Neural cell (in vitro differentiated cells): ENCODE measurements at regions not wholly inside any gene's neighbourhood (a gene's known extent, or its start where the extent isn't known, plus 50 kb on each side); places are given as distances from the start of the nearest gene placed in this dataset.

Experiments
- H2AFZ ChIP-seq: fragments of 200-600, 300-800 bp; sonication (generic), shearing (Covaris generic); 2 replicates; pipeline ENCODE4 v1.6.0; 2014; ENCODE audit warnings: low read depth, mild to moderate bottlenecking, antibody characterized with exemption, low read length, moderate library complexity
- H3F3A ChIP-seq: fragments of 200-600 bp; shearing (Covaris generic); 2 replicates; pipeline ENCODE4 v1.6.1; 2016; ENCODE audit warnings: mild to moderate bottlenecking, moderate library complexity, mixed read lengths, antibody characterized with exemption, low read length; ENCODE audit not compliant: insufficient read depth, poor library complexity, severe bottlenecking
- H3K27ac ChIP-seq: fragments of 200-600, 300-800 bp; sonication (generic), shearing (Covaris generic); 2 replicates; pipeline ENCODE4 v1.5.1; 2014; ENCODE audit warnings: mild to moderate bottlenecking, low read length, moderate library complexity
- H3K27me3 ChIP-seq: fragments of 300-800, 200-600 bp; sonication (generic), shearing (Covaris generic); 2 replicates; pipeline ENCODE4 v1.6.0; 2014; ENCODE audit warnings: mild to moderate bottlenecking, low read depth, low read length, moderate library complexity; ENCODE audit not compliant: insufficient read depth
- H3K36me3 ChIP-seq: fragments of 300-800, 200-600 bp; sonication (generic), shearing (Covaris generic); 2 replicates; pipeline ENCODE4 v1.5.1; 2014; ENCODE audit warnings: mild to moderate bottlenecking, antibody characterized with exemption, low read length, moderate library complexity; ENCODE audit not compliant: insufficient read depth
- H3K4me2 ChIP-seq: fragments of 300-800, 200-600 bp; sonication (generic), shearing (Covaris generic); 2 replicates; pipeline ENCODE4 v1.6.0; 2014; ENCODE audit warnings: mild to moderate bottlenecking, low read length
- H3K4me3 ChIP-seq: fragments of 300-800, 200-600 bp; sonication (generic), shearing (Covaris generic); 2 replicates; pipeline ENCODE4 v1.5.1; 2014; ENCODE audit warnings: mild to moderate bottlenecking, low read length, moderate library complexity
- H3K79me2 ChIP-seq: fragments of 200-600 bp; shearing (Covaris generic); replicated peaks from 2 replicates; pipeline ENCODE4 v1.6.0; 2014; ENCODE audit warnings: mild to moderate bottlenecking, low read length, moderate library complexity; ENCODE audit not compliant: insufficient read depth
- H3K9ac ChIP-seq: fragments of 300-800, 200-600 bp; sonication (generic), shearing (Covaris generic); 2 replicates; pipeline ENCODE4 v1.6.1; 2016; ENCODE audit warnings: mild to moderate bottlenecking, low read length, mixed read lengths
- H3K9me2 ChIP-seq: fragments of 200-600 bp; shearing (Covaris generic); 2 replicates; pipeline ENCODE4 v1.6.1; 2016; ENCODE audit warnings: mild to moderate bottlenecking, low read length, mixed read lengths; ENCODE audit not compliant: insufficient read depth
- H3K9me3 ChIP-seq: fragments of 200-600, 300-800 bp; sonication (generic), shearing (Covaris generic); 2 replicates; pipeline ENCODE4 v1.6.1; 2016; ENCODE audit warnings: mild to moderate bottlenecking, mixed run types, low read length, moderate library complexity, mixed read lengths
- H4K20me1 ChIP-seq: fragments of 200-600 bp; shearing (Covaris generic); 2 replicates; pipeline ENCODE4 v1.6.1; 2016; ENCODE audit warnings: mild to moderate bottlenecking, mixed run types; ENCODE audit not compliant: insufficient read depth
- CTCF ChIP-seq: fragments of 450-650 bp; IDR thresholded peaks from 2 replicates; pipeline ENCODE4 v1.5.1; 2014; ENCODE audit warnings: antibody characterized with exemption, mild to moderate bottlenecking, moderate library complexity; ENCODE audit not compliant: poor library complexity, severe bottlenecking
- EP300 ChIP-seq: fragments of 450-650 bp; conservative IDR thresholded peaks from 2 replicates; pipeline ENCODE4 v1.6.1; 2014; ENCODE audit warnings: antibody characterized with exemption, mild to moderate bottlenecking, moderate library complexity; ENCODE audit not compliant: poor library complexity, severe bottlenecking
- EZH2 ChIP-seq: fragments of 200-600, 300-800 bp; shearing (Covaris generic), sonication (generic); IDR thresholded peaks from 2 replicates; pipeline ENCODE4 v1.6.1; 2014; ENCODE audit warnings: antibody characterized with exemption, low read length, borderline replicate concordance, mild to moderate bottlenecking; ENCODE audit not compliant: insufficient read depth, poor library complexity, severe bottlenecking
- MXI1 ChIP-seq: fragments of 450-650 bp; conservative IDR thresholded peaks from 2 replicates; pipeline ENCODE4 v1.6.1; 2014; ENCODE audit warnings: antibody characterized with exemption, mild to moderate bottlenecking; ENCODE audit not compliant: poor library complexity, severe bottlenecking
- POLR2AphosphoS5 ChIP-seq: IDR thresholded peaks from 2 replicates; pipeline ENCODE4 v1.6.1; 2012
- RAD21 ChIP-seq: fragments of 450-650 bp; conservative IDR thresholded peaks from 2 replicates; pipeline ENCODE4 v1.6.1; 2014; ENCODE audit warnings: antibody characterized with exemption, mild to moderate bottlenecking, moderate library complexity
- REST ChIP-seq: IDR thresholded peaks from 2 replicates; pipeline ENCODE4 v1.6.1; 2012; ENCODE audit warnings: borderline replicate concordance
- SMC3 ChIP-seq: fragments of 450-650 bp; conservative IDR thresholded peaks from 2 replicates; pipeline ENCODE4 v1.6.1; 2014; ENCODE audit warnings: antibody characterized with exemption, mild to moderate bottlenecking, moderate library complexity; ENCODE audit not compliant: poor library complexity
- TAF1 ChIP-seq: IDR thresholded peaks from 2 replicates; pipeline ENCODE4 v1.6.1; 2012; ENCODE audit warnings: low read depth

- no peaks in the 10 kb centered on the region for H4K20me1 ChIP-seq
- no peak overlapping the region for H3K4me2 ChIP-seq
- no peaks in the 10 kb centered on the region for H3K79me2 ChIP-seq
- H3K4me3 ChIP-seq: no peak overlapping the region
- no peaks in the 10 kb centered on the region for H3K9me3 ChIP-seq
- no peak overlapping the region for H2AFZ ChIP-seq
- no peak overlapping the region for H3K9ac ChIP-seq
- no peak overlapping the region for H3K27ac ChIP-seq
- TF ChIP-seq RAD21 (no peak), EZH2 (no peak), REST (no peak), MXI1 (no peak), CTCF (no peak), EP300 (no peak), TAF1 (no peak), POLR2AphosphoS5 (no peak), SMC3 (no peak)
- no peaks in the 10 kb centered on the region for H3K27me3 ChIP-seq
- no peaks in the 10 kb centered on the region for H3K36me3 ChIP-seq
- H3F3A ChIP-seq: no peaks in the 10 kb centered on the region
- H3K9me2 ChIP-seq: no peaks in the 10 kb centered on the region
Measured at GRCh38 chr12:16467272-16467671, 119.8 kb downstream of the MGST1 start.

GRCh38 chr12:16472631-16473030 is 125.2 kb downstream of the MGST1 start:
- Histone ChIP-seq H3K27ac (no peak overlapping the region), H3K9ac (no peak overlapping the region), H4K20me1 (no peaks in the 10 kb centered on the region), H3F3A (no peaks in the 10 kb centered on the region), H3K9me3 (no peaks in the 10 kb centered on the region), H3K79me2 (no peaks in the 10 kb centered on the region), H3K36me3 (no peaks in the 10 kb centered on the region), H3K4me2 (no peak overlapping the region), H3K9me2 (no peaks in the 10 kb centered on the region), H2AFZ (no peak overlapping the region), H3K4me3 (no peak overlapping the region), H3K27me3 (no peaks in the 10 kb centered on the region)
- no peak for TF ChIP-seq EP300
- no peak for TF ChIP-seq RAD21
- no peak for TF ChIP-seq CTCF
